PC-3 (cell line): ENCODE measurements at regions not wholly inside any gene's neighbourhood (a gene's known extent, or its start where the extent isn't known, plus 50 kb on each side); places are given as distances from the start of the nearest gene placed in this dataset.
A peak's percentile ranks its signal among the peaks of the same experiment; 100 is the strongest.
"Not testable (repeated sequence)": the region's sequence is repeated elsewhere in the genome, so short reads cannot be mapped to it uniquely, and the experiment has no call there.

ENCODE experiments used
- EZH2 ChIP-seq: fragments of 300-600 bp; sonication (generic); IDR thresholded peaks from one replicate; pipeline ENCODE4 v1.6.1; 2017; ENCODE audit warnings: antibody characterized with exemption, mild to moderate bottlenecking, low read length; ENCODE audit not compliant: unreplicated experiment
- TF ChIP-seq, protein P1 (sequence below): fragments of 300-600 bp; sonication (generic); conservative IDR thresholded peaks from 2 replicates; pipeline ENCODE4 v1.5.1; 2017; ENCODE audit warnings: antibody characterized with exemption, low read depth, mild to moderate bottlenecking, low read length

GRCh38 chr1:238429703-238430102 lies 539.0 kb upstream of the ZP4 start:
- not testable (repeated sequence) for TF ChIP-seq EZH2
- TF ChIP-seq, protein P1, sequence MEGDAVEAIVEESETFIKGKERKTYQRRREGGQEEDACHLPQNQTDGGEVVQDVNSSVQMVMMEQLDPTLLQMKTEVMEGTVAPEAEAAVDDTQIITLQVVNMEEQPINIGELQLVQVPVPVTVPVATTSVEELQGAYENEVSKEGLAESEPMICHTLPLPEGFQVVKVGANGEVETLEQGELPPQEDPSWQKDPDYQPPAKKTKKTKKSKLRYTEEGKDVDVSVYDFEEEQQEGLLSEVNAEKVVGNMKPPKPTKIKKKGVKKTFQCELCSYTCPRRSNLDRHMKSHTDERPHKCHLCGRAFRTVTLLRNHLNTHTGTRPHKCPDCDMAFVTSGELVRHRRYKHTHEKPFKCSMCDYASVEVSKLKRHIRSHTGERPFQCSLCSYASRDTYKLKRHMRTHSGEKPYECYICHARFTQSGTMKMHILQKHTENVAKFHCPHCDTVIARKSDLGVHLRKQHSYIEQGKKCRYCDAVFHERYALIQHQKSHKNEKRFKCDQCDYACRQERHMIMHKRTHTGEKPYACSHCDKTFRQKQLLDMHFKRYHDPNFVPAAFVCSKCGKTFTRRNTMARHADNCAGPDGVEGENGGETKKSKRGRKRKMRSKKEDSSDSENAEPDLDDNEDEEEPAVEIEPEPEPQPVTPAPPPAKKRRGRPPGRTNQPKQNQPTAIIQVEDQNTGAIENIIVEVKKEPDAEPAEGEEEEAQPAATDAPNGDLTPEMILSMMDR, result peak; percentile 30; the same call in 1 of the 2 replicates
